Forelimb muscle (tissue), 1 donor: ENCODE measurements at regions not wholly inside any gene's neighbourhood (a gene's known extent, or its start where the extent isn't known, plus 50 kb on each side); places are given as distances from the start of the nearest gene placed in this dataset.
"Not testable (repeated sequence)": the region's sequence is repeated elsewhere in the genome, so short reads cannot be mapped to it uniquely, and the experiment has no call there.

Source experiments
- DNase-seq: peaks from one replicate; pipeline ENCODE4 v3.0.0-alpha.2; 2013; ENCODE audit warnings: low read depth

- DNase-seq, result peak; percentile 77
Observed at GRCh38 chr4:138445098-138445497, 202.9 kb upstream of the SLC7A11 start.

- DNase-seq, result no peak
Observed at GRCh38 chr4:138444260-138444659, 202.1 kb upstream of the SLC7A11 start.

GRCh38 chr4:138439143-138439581 lies 197.0 kb upstream of the SLC7A11 start:
- no peak for DNase-seq

GRCh38 chr4:138438608-138439007 lies 196.5 kb upstream of the SLC7A11 start:
- DNase-seq, result no peak

- no peak for DNase-seq
Observed at GRCh38 chr4:138437263-138437851, 195.2 kb upstream of the SLC7A11 start.

GRCh38 chr4:138435733-138436132 lies 193.6 kb upstream of the SLC7A11 start:
- not testable (repeated sequence) for DNase-seq

GRCh38 chr4:138435046-138435445 lies 192.9 kb upstream of the SLC7A11 start:
- DNase-seq, result not testable (repeated sequence)

- no peak for DNase-seq
Observed at GRCh38 chr4:138428611-138429010, 186.5 kb upstream of the SLC7A11 start.

GRCh38 chr4:138426786-138427185 lies 184.6 kb upstream of the SLC7A11 start:
- no peak for DNase-seq

- DNase-seq, result no peak
Observed at GRCh38 chr4:138420471-138420870, 178.3 kb upstream of the SLC7A11 start.

- no peak for DNase-seq
Observed at GRCh38 chr4:138414202-138414601, 172.1 kb upstream of the SLC7A11 start.

- DNase-seq, result no peak
Observed at GRCh38 chr4:138413273-138413672, 171.1 kb upstream of the SLC7A11 start.

- DNase-seq, result no peak
Observed at GRCh38 chr4:138412847-138413246, 170.7 kb upstream of the SLC7A11 start.

GRCh38 chr4:138410266-138410665 lies 168.1 kb upstream of the SLC7A11 start:
- no peak for DNase-seq

- DNase-seq, result no peak
Observed at GRCh38 chr4:138409670-138410069, 167.5 kb upstream of the SLC7A11 start.

- DNase-seq, result no peak
Observed at GRCh38 chr4:138408758-138409157, 166.6 kb upstream of the SLC7A11 start.

- no peak for DNase-seq
Observed at GRCh38 chr4:138407329-138407728, 165.2 kb upstream of the SLC7A11 start.

- DNase-seq, result no peak
Observed at GRCh38 chr4:138406876-138407275, 164.7 kb upstream of the SLC7A11 start.

- DNase-seq, result no peak
Observed at GRCh38 chr4:138405934-138406567, 163.9 kb upstream of the SLC7A11 start.

- no peak for DNase-seq
Observed at GRCh38 chr4:138405466-138405891, 163.3 kb upstream of the SLC7A11 start.

- DNase-seq, result no peak
Observed at GRCh38 chr4:138404801-138405200, 162.7 kb upstream of the SLC7A11 start.

- DNase-seq, result no peak
Observed at GRCh38 chr4:138404251-138404650, 162.1 kb upstream of the SLC7A11 start.

- no peak for DNase-seq
Observed at GRCh38 chr4:138401334-138401733, 159.2 kb upstream of the SLC7A11 start.

GRCh38 chr4:138400543-138400942 lies 158.4 kb upstream of the SLC7A11 start:
- no peak for DNase-seq
